ENCODE measurements at regions not wholly inside any gene's neighbourhood (a gene's known extent, or its start where the extent isn't known, plus 50 kb on each side); places are given as distances from the start of the nearest gene placed in this dataset.
"Not testable (repeated sequence)": the region's sequence is repeated elsewhere in the genome, so short reads cannot be mapped to it uniquely, and the experiment has no call there.

GRCh38 chr5:135735831-135736230, 98.6 kb upstream of the SLC25A48 start:
- H3K4me1 ChIP-seq (ENCODE audit: control insufficient read depth, extremely low read depth, insufficient read depth, low read length), result no peaks in the 10 kb centered on the region
- no peaks in the 10 kb centered on the region for H3K79me2 ChIP-seq (ENCODE audit: control insufficient read depth, insufficient read depth, low read length)
- no peaks in the 10 kb centered on the region for H3K27me3 ChIP-seq (ENCODE audit: control insufficient read depth, insufficient read depth, low read length)
- no peaks in the 10 kb centered on the region for H3K36me3 ChIP-seq (ENCODE audit: control insufficient read depth, insufficient read depth, low read length)
- H3K27ac ChIP-seq (ENCODE audit: insufficient read depth, low read length), result no peak overlapping the region
- H3K9me3 ChIP-seq (ENCODE audit: control insufficient read depth, insufficient read depth, low read depth, low read length), result no peaks in the 10 kb centered on the region
- no peak overlapping the region for H3K4me3 ChIP-seq (replicated peaks in 1 of 4; ENCODE audit: control extremely low read depth in 1 of 4, insufficient read depth in 1 of 4, low read depth in 3 of 4, low read length in 4 of 4)
- no peaks in the 10 kb centered on the region for H4K20me1 ChIP-seq (ENCODE audit: control insufficient read depth, extremely low read depth, insufficient read depth, low read length)
- no peak overlapping the region for H3K4me2 ChIP-seq (ENCODE audit: extremely low read depth, insufficient read depth, low read length)
- TF ChIP-seq EZH2 (IDR thresholded peaks at IDR 0.05; ENCODE audit: low read length, missing control alignments), result no peak
- TF ChIP-seq, protein P1, sequence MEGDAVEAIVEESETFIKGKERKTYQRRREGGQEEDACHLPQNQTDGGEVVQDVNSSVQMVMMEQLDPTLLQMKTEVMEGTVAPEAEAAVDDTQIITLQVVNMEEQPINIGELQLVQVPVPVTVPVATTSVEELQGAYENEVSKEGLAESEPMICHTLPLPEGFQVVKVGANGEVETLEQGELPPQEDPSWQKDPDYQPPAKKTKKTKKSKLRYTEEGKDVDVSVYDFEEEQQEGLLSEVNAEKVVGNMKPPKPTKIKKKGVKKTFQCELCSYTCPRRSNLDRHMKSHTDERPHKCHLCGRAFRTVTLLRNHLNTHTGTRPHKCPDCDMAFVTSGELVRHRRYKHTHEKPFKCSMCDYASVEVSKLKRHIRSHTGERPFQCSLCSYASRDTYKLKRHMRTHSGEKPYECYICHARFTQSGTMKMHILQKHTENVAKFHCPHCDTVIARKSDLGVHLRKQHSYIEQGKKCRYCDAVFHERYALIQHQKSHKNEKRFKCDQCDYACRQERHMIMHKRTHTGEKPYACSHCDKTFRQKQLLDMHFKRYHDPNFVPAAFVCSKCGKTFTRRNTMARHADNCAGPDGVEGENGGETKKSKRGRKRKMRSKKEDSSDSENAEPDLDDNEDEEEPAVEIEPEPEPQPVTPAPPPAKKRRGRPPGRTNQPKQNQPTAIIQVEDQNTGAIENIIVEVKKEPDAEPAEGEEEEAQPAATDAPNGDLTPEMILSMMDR (conservative IDR thresholded peaks at IDR 0.05 in 1 of 2, IDR thresholded peaks at IDR 0.05 in 1 of 2; ENCODE audit: low read depth in 1 of 2, low read length in 2 of 2), result no peak
- no peak for DNase-seq (ENCODE audit: low read depth in 2 of 2)
- no peak overlapping the region for H2AFZ ChIP-seq (ENCODE audit: low read length)
- H3K9ac ChIP-seq (ENCODE audit: insufficient read depth, low read length), result no peak overlapping the region

DNA sequence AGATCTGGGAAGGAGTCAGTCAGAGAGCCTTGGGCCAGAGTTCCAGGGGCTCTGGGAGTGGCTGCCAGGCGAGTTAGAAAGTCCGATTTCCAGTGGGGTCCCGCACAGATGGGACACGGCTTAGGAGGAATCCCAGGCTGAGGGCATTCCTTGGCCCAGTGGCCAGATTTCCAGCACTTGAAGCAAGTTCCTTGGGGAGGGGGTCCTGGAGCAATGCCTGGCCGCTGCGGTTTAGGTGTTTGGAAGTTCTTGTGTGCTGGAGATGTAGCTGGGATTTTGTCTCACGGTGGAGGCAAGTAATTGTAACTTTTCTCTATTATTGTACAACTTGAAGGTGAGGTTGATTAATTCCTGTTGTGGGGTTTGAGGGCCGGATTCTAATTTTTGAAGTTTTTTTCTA, 99.5 kb upstream of the SLC25A48 start:
- H3K4me3 ChIP-seq (replicated peaks in 1 of 4; ENCODE audit: control extremely low read depth in 1 of 4, insufficient read depth in 1 of 4, low read depth in 3 of 4, low read length in 4 of 4); H2AFZ ChIP-seq (ENCODE audit: low read length); H3K4me1 ChIP-seq (ENCODE audit: control insufficient read depth, extremely low read depth, insufficient read depth, low read length); H3K36me3 ChIP-seq (ENCODE audit: control insufficient read depth, insufficient read depth, low read length); H3K4me2 ChIP-seq (ENCODE audit: extremely low read depth, insufficient read depth, low read length); H3K27ac ChIP-seq (ENCODE audit: insufficient read depth, low read length); H3K27me3 ChIP-seq (ENCODE audit: control insufficient read depth, insufficient read depth, low read length); H3K9me3 ChIP-seq (ENCODE audit: control insufficient read depth, insufficient read depth, low read depth, low read length); DNase-seq (ENCODE audit: low read depth in 2 of 2); H4K20me1 ChIP-seq (ENCODE audit: control insufficient read depth, extremely low read depth, insufficient read depth, low read length); H3K79me2 ChIP-seq (ENCODE audit: control insufficient read depth, insufficient read depth, low read length); H3K9ac ChIP-seq (ENCODE audit: insufficient read depth, low read length): not testable (repeated sequence)

DNA sequence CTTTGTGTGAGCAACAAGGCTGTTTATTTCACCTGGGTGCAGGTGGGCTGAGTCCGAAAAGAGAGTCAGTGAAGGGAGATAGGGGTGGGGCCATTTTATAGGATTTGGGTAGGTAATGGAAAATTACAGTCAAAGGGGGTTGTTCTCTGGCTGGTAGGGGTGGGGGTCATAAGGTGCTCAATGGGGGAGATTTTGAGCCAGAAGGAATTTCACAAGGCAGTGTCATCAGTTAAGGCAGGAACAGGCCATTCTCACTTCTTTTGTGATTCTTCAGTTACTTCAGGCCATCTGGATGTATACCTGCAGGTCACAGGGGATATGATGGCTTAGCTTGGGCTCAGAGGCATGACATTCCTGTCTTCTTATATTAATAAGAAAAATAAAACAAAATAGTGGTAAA, 103.4 kb upstream of the SLC25A48 start:
- not testable (repeated sequence) for H3K36me3 ChIP-seq (ENCODE audit: control insufficient read depth, insufficient read depth, low read length); DNase-seq (ENCODE audit: low read depth in 2 of 2); H2AFZ ChIP-seq (ENCODE audit: low read length); H3K4me2 ChIP-seq (ENCODE audit: extremely low read depth, insufficient read depth, low read length); H3K9me3 ChIP-seq (ENCODE audit: control insufficient read depth, insufficient read depth, low read depth, low read length); H4K20me1 ChIP-seq (ENCODE audit: control insufficient read depth, extremely low read depth, insufficient read depth, low read length); H3K4me1 ChIP-seq (ENCODE audit: control insufficient read depth, extremely low read depth, insufficient read depth, low read length); H3K79me2 ChIP-seq (ENCODE audit: control insufficient read depth, insufficient read depth, low read length); H3K9ac ChIP-seq (ENCODE audit: insufficient read depth, low read length); H3K27ac ChIP-seq (ENCODE audit: insufficient read depth, low read length); H3K4me3 ChIP-seq (replicated peaks in 1 of 4; ENCODE audit: control extremely low read depth in 1 of 4, insufficient read depth in 1 of 4, low read depth in 3 of 4, low read length in 4 of 4); H3K27me3 ChIP-seq (ENCODE audit: control insufficient read depth, insufficient read depth, low read length)

DNA sequence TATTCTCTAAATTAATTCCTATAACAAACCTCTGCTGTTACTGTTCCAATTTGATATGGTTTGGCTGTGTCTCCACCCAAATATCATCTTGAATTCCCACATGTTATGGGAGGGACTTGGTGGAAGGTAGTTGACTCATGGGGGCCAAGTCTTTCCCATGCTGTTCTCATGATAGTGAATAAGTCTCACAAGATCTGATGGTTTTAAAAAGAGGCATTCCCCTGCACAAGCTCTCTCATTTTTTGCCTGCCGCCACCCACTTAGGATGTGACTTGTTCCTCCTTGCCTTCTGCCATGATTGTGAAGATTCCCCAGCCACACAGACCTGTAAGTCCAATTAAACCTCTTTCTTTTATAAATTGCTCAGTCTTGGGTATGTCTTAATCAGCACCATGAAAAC, 104.3 kb upstream of the SLC25A48 start:
- H2AFZ ChIP-seq (ENCODE audit: low read length); H3K36me3 ChIP-seq (ENCODE audit: control insufficient read depth, insufficient read depth, low read length); H3K4me2 ChIP-seq (ENCODE audit: extremely low read depth, insufficient read depth, low read length); H3K79me2 ChIP-seq (ENCODE audit: control insufficient read depth, insufficient read depth, low read length); H3K9ac ChIP-seq (ENCODE audit: insufficient read depth, low read length); H4K20me1 ChIP-seq (ENCODE audit: control insufficient read depth, extremely low read depth, insufficient read depth, low read length); H3K4me3 ChIP-seq (replicated peaks in 1 of 4; ENCODE audit: control extremely low read depth in 1 of 4, insufficient read depth in 1 of 4, low read depth in 3 of 4, low read length in 4 of 4); H3K4me1 ChIP-seq (ENCODE audit: control insufficient read depth, extremely low read depth, insufficient read depth, low read length); DNase-seq (ENCODE audit: low read depth in 2 of 2); H3K9me3 ChIP-seq (ENCODE audit: control insufficient read depth, insufficient read depth, low read depth, low read length); H3K27ac ChIP-seq (ENCODE audit: insufficient read depth, low read length); H3K27me3 ChIP-seq (ENCODE audit: control insufficient read depth, insufficient read depth, low read length): not testable (repeated sequence)

Measured in fibroblast of lung (primary cell).